GM21717 (cell line): ENCODE measurements at regions not wholly inside any gene's neighbourhood (a gene's known extent, or its start where the extent isn't known, plus 50 kb on each side); places are given as distances from the start of the nearest gene placed in this dataset.
A peak's percentile ranks its signal among the peaks of the same experiment; 100 is the strongest.

Experiments
- ATAC-seq: cut with Tn5 transposase; IDR thresholded peaks from one replicate; pipeline ENCODE4 v1.9.1; 2021; ENCODE audit warnings: mild to moderate bottlenecking, moderate library complexity; ENCODE audit not compliant: unreplicated experiment

GRCh38 chr12:82529101-82529500 lies 157.6 kb upstream of the TMTC2 start:
- no peak for ATAC-seq

DNA sequence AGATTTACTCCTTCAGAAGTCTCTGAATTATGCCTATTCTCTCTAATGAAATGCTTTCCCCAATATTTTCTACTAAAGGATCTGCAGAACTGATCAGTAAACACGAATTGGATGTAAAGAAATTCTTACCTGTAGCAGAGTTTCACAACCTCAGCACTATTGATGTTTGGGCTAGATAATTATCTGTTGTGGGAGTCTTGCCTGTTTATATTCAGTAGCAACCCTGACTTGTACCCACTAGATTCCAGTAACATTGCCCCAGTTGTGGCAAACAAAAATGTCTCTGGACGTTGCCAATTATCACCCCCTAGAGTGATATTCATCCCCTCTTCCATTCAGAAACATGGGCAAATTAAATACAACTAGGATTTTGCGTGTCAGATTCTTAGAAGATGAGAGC lies 156.8 kb upstream of the TMTC2 start:
- no peak for ATAC-seq

GRCh38 chr12:82530394-82530793 lies 156.3 kb upstream of the TMTC2 start:
- no peak for ATAC-seq

DNA sequence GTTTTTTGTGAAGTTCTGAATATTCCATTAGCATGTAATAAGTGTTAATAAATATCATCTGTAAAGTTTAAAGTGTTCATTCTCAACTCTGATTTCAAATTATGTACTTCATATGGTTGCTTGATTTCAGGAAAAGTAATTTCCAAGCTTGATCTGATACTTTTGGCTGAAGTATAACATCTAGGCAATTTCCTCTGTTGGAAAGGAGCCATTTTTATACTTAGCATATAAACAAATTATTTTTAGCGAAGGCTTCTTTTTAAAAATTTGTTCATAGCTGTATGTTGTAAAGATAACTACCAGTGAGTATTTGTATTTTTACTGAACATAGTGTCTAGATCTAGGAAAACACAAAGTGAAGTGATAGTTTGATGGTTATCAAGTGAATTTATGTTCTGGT lies 153.4 kb upstream of the TMTC2 start:
- ATAC-seq = no peak

GRCh38 chr12:82537436-82537835 lies 149.3 kb upstream of the TMTC2 start:
- no peak for ATAC-seq

- ATAC-seq = no peak
Observed at GRCh38 chr12:82554529-82554928, 132.2 kb upstream of the TMTC2 start.

- ATAC-seq = no peak
Observed at GRCh38 chr12:82555699-82556098, 131.0 kb upstream of the TMTC2 start.

- no peak for ATAC-seq
Observed at GRCh38 chr12:82565966-82566365, 120.7 kb upstream of the TMTC2 start.

GRCh38 chr12:82567688-82568087 lies 119.0 kb upstream of the TMTC2 start:
- ATAC-seq = no peak

DNA sequence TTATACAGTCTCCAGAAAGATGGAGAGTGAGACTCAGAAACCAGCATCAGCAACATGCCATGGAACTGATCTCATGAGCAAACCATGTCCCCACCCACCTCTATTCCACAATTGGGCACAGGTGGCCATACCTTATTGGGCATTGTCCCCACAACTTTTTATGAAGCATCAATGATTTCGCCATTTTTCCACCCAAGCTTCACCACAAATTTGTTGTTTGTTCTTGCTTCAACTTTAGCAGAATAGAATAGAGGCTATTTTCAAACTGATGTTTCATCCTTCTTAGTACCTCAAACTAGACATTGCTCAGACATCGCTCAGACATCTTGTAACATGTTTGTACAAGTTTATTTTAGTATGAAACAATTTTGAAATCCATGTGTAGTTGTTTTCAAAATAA lies 112.5 kb upstream of the TMTC2 start:
- no peak for ATAC-seq

DNA sequence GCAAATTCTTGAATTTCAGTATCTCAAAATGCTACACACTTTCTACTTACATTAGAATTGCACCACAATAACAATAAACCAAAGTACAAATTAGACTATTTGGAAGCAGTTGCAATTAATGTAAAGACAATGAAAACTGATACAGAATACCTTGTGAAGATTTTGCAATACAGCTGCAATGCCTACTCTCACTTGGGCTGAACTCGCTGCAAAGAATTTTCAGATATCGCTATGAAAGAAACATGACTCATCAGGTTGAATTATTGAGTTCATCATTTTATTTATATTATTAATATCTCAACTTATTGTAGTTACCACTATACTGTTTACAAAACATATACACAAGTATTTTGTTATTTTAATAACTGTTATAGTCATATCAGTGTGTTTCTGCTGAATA lies 108.0 kb upstream of the TMTC2 start:
- ATAC-seq = no peak

GRCh38 chr12:82583756-82584155 lies 103.0 kb upstream of the TMTC2 start:
- ATAC-seq = no peak

- peak; percentile 71 for ATAC-seq
Observed at GRCh38 chr12:82593143-82593542, 93.6 kb upstream of the TMTC2 start.

DNA sequence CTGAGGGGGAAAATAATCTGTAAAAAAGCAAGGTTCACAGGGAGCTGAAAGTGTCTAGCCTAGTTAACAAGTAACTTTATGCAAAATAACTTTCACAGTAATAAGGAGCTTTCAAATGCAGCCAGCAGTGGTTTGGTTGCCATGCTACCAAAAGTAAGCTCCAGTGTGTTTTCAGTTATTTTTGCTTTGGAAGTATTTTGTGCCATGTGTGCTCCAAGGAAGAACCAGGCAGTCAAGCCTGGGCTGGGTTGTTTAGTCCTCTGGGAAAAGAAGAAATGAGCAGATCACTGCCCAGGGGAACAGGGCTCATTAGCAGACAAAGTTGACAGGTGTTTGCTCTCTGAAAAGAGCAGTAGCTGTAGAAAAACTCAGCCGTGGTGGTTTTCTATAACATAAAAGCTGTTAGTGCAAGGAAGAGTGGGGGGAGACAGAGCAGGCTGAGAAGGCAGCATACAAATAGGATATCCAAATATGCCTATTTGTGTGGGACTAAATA lies 92.8 kb upstream of the TMTC2 start:
- peak; percentile 90 for ATAC-seq

DNA sequence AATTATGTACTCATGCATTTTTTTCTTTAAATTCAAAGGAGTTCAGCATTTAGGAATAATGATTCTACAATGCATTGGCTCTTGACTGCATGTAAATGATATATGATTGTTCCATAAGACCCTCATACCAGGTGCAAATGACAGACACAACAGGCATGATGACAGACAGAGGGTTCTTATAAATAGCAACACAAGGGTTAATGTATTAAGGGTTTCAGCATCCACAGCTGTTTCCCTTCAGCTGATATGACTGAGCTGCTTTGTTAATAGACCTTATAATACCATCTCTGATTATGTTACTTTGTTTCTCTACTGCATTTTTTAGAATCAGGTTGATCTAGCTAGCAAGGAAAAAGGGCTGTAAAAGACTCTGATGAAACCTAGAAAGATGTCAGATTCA lies 90.8 kb upstream of the TMTC2 start:
- no peak for ATAC-seq

DNA sequence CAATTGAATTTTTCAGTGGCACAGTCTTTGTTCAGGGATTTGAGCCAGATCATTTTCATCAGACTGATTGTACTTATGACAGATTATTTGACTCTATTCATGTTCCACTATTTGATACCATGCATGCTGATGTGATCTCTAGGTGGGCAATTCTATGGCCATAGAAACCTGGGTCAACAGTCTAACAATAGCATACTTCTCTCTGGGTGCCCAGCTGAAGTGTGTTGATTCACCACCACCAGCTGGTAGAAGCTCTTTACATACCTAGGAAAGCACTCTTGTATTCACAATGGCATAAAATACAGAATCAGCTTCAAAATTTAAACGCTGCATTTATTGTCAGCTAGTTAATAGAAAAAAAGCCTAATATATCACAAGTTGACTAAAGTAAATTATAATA lies 90.2 kb upstream of the TMTC2 start:
- no peak for ATAC-seq

GRCh38 chr12:82600379-82600778 lies 86.3 kb upstream of the TMTC2 start:
- ATAC-seq = no peak

- peak; percentile 39 for ATAC-seq
Observed at GRCh38 chr12:82603647-82604046, 83.1 kb upstream of the TMTC2 start.

- peak; percentile 64 for ATAC-seq
Observed at GRCh38 chr12:82605115-82605514, 81.6 kb upstream of the TMTC2 start.

- ATAC-seq = no peak
Observed at GRCh38 chr12:82608706-82609105, 78.0 kb upstream of the TMTC2 start.

DNA sequence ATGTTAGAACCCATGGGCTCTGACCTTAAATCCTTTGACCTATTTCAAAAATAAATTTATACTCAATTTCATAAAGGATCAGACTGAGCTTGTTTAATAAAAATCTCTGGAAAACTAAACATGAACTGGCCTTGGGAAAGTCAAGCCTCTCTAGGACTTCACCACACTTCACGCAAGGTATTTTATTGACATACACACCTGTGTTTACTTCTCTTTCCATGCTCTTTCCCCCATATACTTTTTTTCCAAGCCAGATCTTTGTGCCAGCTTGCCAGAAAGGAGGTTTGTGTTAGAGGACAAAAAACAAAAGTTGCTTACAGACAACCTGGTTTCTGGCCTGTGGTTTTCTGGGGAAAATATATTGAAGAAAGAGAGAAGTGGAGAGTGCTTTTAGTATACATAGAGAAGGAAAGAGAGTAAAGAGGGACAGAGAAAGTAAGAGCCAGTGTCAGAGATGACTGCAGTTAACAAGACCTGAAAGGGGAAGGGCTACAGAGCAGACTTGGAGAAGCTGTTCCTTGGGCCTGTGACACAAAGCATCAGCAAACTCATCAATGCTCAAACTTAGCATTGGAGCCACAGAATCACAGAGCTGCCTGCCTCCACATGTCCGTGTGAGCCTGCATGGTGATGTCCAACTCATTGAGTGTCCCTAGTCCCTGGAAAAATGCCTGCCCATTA lies 77.3 kb upstream of the TMTC2 start:
- no peak for ATAC-seq

- ATAC-seq = no peak
Observed at GRCh38 chr12:82619644-82620043, 67.1 kb upstream of the TMTC2 start.

- ATAC-seq = no peak
Observed at GRCh38 chr12:82620917-82621316, 65.8 kb upstream of the TMTC2 start.
